PC-3 (cell line): ENCODE measurements at regions not wholly inside any gene's neighbourhood (a gene's known extent, or its start where the extent isn't known, plus 50 kb on each side); places are given as distances from the start of the nearest gene placed in this dataset.

ENCODE experiments used
- ATAC-seq: fragments of 200-7000 bp; cut with Tn5 transposase; 2 replicates; pipeline ENCODE4 v1.9.1; 2020; ENCODE audit warnings: mild to moderate bottlenecking, moderate library complexity
- BruUV-seq: library from RNA; stranded (reverse); fragments of 400-500 nt; replicated peaks from 2 replicates; lab custom pipeline; 2021; lab: Mats Ljungman, UMichigan
- CTCF ChIA-PET: fragments of 300-600 bp; sonication (Branson Sonifier 250); formaldehyde crosslinking; loops from one replicate; lab custom pipeline; 2022; ENCODE audit warnings: antibody characterized with exemption; lab: Charles Lee
- POLR2A ChIA-PET: fragments of 300-600 bp; sonication (Branson Sonifier 250); formaldehyde crosslinking; loops from one replicate; lab custom pipeline; 2022; ENCODE audit warnings: antibody characterized with exemption; ENCODE audit not compliant: unreplicated experiment; lab: Charles Lee
- DNase-seq: peaks from one replicate; pipeline ENCODE4 v3.0.0-alpha.2; 2015
- H2AFZ ChIP-seq: fragments of 300-600 bp; sonication (generic); 2 replicates; pipeline ENCODE4 v1.6.0; 2016; ENCODE audit warnings: antibody characterized with exemption, low read length
- H3F3A ChIP-seq: fragments of 300-600 bp; sonication (generic); one replicate; pipeline ENCODE4 v1.6.0; 2017; ENCODE audit warnings: antibody characterized with exemption, low read length, control low read depth, mild to moderate bottlenecking; ENCODE audit not compliant: unreplicated experiment
- H3K27ac ChIP-seq: fragments of 300-600 bp; sonication (generic); 2 replicates; pipeline ENCODE4 v1.5.1; 2016; ENCODE audit warnings: mild to moderate bottlenecking, low read length
- H3K27me3 ChIP-seq: fragments of 300-600 bp; sonication (generic); 2 replicates; pipeline ENCODE4 v1.6.1; 2016; ENCODE audit warnings: low read length, mixed read lengths
- H3K36me3 ChIP-seq: fragments of 300-600 bp; sonication (generic); 2 replicates; pipeline ENCODE4 v1.6.1; 2016; ENCODE audit warnings: low read depth, mixed run types, low read length, mixed read lengths
- H3K4me1 ChIP-seq: fragments of 300-600 bp; sonication (generic); 2 replicates; pipeline ENCODE4 v1.5.1; 2016; ENCODE audit warnings: low read length; ENCODE audit not compliant: insufficient read depth
- H3K4me2 ChIP-seq: fragments of 300-600 bp; sonication (generic); 2 replicates; pipeline ENCODE4 v1.6.0; 2016; ENCODE audit warnings: low read length
- H3K4me3 ChIP-seq: fragments of 300-600 bp; sonication (generic); 2 replicates; pipeline ENCODE4 v1.5.1; 2016; ENCODE audit warnings: mild to moderate bottlenecking, low read length, mixed read lengths
- H3K79me2 ChIP-seq: fragments of 300-600 bp; sonication (generic); 2 replicates; pipeline ENCODE4 v1.6.1; 2017; ENCODE audit warnings: low read length, mixed read lengths
- H3K9ac ChIP-seq: fragments of 300-600 bp; sonication (generic); 2 replicates; pipeline ENCODE4 v1.6.0; 2016; ENCODE audit warnings: mild to moderate bottlenecking, low read length
- H3K9me2 ChIP-seq: fragments of 300-600 bp; sonication (generic); replicated peaks from 2 replicates; pipeline ENCODE4 v1.6.1; 2016; ENCODE audit warnings: mixed run types, low read length, mixed read lengths
- H3K9me3 ChIP-seq: fragments of 300-600 bp; sonication (generic); 2 replicates; pipeline ENCODE4 v1.6.1; 2016; ENCODE audit warnings: low read length, mixed read lengths
- H4K20me1 ChIP-seq: fragments of 300-600 bp; sonication (generic); 2 replicates; pipeline ENCODE4 v1.6.1; 2016; ENCODE audit warnings: low read length, mixed read lengths
- EZH2 ChIP-seq: fragments of 300-600 bp; sonication (generic); IDR thresholded peaks from one replicate; pipeline ENCODE4 v1.6.1; 2017; ENCODE audit warnings: antibody characterized with exemption, mild to moderate bottlenecking, low read length; ENCODE audit not compliant: unreplicated experiment
- EZH2phosphoT487 ChIP-seq: fragments of 300-600 bp; sonication (generic); IDR thresholded peaks from 2 replicates; pipeline ENCODE4 v1.6.1; 2018; ENCODE audit warnings: mild to moderate bottlenecking, antibody characterized with exemption, low read length, borderline replicate concordance
- intact Hi-C: fragments of 100-400 bp; cut with micrococcal nuclease; formaldehyde crosslinking; loops from 2 replicates; pipeline ENCODE4 v1.9.0; 2023
- TF ChIP-seq, protein P1 (sequence below): fragments of 300-600 bp; sonication (generic); conservative IDR thresholded peaks from 2 replicates; pipeline ENCODE4 v1.5.1; 2017; ENCODE audit warnings: antibody characterized with exemption, low read depth, mild to moderate bottlenecking, low read length

DNA sequence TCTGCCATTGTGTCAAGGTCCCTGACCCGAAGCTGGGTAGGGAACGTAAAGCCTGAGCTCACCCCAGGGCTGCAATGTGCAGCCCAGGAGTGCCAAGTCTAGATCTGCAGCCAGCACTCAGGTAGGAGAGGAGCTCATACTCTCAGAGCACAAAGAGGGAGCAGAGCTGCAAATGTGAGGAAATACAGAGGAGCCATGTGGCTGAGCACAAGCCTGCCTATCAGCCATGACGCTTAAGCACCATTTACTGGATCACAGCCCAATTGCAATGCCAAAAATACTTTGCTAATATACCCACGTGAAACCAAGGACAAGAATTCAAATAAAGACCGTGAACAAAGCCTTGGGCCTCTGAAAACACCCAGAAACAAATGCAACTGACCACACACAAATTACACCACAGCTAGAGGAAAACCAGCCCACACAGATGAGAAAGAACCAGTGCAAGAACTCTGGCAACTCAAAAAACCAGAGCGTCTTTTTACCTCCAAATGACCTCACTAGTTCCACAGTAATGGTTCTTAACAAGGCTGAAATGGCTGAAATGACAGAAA is 69.0 kb upstream of the HPF1 start:
- Histone ChIP-seq H4K20me1 (no peaks in the 10 kb centered on the region), H3F3A (no peaks in the 10 kb centered on the region), H3K9ac (no peak overlapping the region), H3K4me2 (no peak overlapping the region), H2AFZ (no peak overlapping the region), H3K4me3 (no peak overlapping the region), H3K9me3 (no peaks in the 10 kb centered on the region), H3K36me3 (no peaks in the 10 kb centered on the region), H3K9me2 (no peaks in the 10 kb centered on the region), H3K4me1 (no peaks in the 10 kb centered on the region), H3K27ac (no peak overlapping the region), H3K79me2 (no peaks in the 10 kb centered on the region), H3K27me3 (no peaks in the 10 kb centered on the region)
- POLR2A ChIA-PET: no interaction called here
- DNase-seq: no peak
- TF ChIP-seq EZH2 (no peak), EZH2phosphoT487 (no peak)
- TF ChIP-seq, protein P1, sequence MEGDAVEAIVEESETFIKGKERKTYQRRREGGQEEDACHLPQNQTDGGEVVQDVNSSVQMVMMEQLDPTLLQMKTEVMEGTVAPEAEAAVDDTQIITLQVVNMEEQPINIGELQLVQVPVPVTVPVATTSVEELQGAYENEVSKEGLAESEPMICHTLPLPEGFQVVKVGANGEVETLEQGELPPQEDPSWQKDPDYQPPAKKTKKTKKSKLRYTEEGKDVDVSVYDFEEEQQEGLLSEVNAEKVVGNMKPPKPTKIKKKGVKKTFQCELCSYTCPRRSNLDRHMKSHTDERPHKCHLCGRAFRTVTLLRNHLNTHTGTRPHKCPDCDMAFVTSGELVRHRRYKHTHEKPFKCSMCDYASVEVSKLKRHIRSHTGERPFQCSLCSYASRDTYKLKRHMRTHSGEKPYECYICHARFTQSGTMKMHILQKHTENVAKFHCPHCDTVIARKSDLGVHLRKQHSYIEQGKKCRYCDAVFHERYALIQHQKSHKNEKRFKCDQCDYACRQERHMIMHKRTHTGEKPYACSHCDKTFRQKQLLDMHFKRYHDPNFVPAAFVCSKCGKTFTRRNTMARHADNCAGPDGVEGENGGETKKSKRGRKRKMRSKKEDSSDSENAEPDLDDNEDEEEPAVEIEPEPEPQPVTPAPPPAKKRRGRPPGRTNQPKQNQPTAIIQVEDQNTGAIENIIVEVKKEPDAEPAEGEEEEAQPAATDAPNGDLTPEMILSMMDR: no peak
- no TSS peak for BruUV-seq
- CTCF ChIA-PET: no interaction called here
- ATAC-seq: no peak
- intact Hi-C loops: no loop called here

DNA sequence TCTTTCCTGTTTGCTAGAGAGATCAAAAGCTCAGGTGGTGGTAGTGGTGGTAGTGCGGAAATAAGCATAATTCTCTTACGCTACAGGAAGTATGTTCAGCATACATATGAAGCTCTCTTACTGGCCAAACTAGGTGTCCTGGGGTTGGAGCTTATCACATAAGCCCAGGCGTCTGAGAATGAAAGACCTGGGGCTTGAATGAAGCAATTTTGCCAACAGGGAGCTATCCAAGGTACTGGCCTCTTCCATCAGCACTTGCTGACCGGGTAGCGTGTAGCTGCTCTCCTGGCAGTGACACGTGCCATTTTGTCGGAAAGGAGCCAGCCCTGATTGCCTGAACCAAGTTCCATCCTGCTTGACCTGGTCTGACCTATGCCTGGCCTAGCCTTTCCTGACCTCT is 65.9 kb upstream of the HPF1 start:
- H3F3A ChIP-seq: no peaks in the 10 kb centered on the region
- H3K9me2 ChIP-seq: no peaks in the 10 kb centered on the region
- no peaks in the 10 kb centered on the region for H3K36me3 ChIP-seq
- H3K79me2 ChIP-seq: no peaks in the 10 kb centered on the region
- POLR2A ChIA-PET: no interaction called here
- no peak overlapping the region for H2AFZ ChIP-seq
- CTCF ChIA-PET: interaction anchor here (0.6 kb wide), 1 partner anchor 18 kb away, joined by 11 read pairs; no protein-coding TSS in a partner anchor
- H3K4me1 ChIP-seq: no peaks in the 10 kb centered on the region
- H3K9ac ChIP-seq: no peak overlapping the region
- DNase-seq (peak; percentile 60), ATAC-seq (peak; percentile 40)
- BruUV-seq: no TSS peak
- no peak overlapping the region for H3K4me3 ChIP-seq
- no peaks in the 10 kb centered on the region for H3K27me3 ChIP-seq
- H3K4me2 ChIP-seq: no peak overlapping the region
- H3K27ac ChIP-seq: no peak overlapping the region
- intact Hi-C loops: no loop called here
- no peaks in the 10 kb centered on the region for H4K20me1 ChIP-seq
- no peaks in the 10 kb centered on the region for H3K9me3 ChIP-seq
- TF ChIP-seq, protein P1: no peak
- TF ChIP-seq EZH2phosphoT487 (no peak), EZH2 (no peak)

DNA sequence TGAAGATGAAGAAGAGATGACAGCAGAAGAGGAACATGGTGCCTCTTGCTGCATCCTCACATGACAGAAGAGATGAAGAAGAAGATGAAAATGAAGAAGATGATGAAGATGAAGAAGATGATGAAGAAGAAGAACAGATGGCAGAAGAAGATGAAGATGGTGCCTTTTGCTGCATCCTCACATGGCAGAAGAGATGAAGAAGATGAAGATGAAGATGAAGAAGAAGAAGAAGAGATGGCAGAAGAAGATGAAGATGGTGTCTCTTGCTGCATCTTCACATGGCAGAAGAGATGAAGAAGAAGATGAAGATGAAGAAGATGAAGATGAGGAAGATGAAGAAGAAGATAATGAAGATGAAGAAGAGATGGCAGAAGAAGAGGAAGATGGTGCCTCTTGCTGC is 63.7 kb upstream of the HPF1 start:
- no peaks in the 10 kb centered on the region for H3K36me3 ChIP-seq
- H3K4me2 ChIP-seq: no peak overlapping the region
- H3F3A ChIP-seq: no peaks in the 10 kb centered on the region
- no peak overlapping the region for H2AFZ ChIP-seq
- no peaks in the 10 kb centered on the region for H3K9me3 ChIP-seq
- BruUV-seq: no TSS peak
- DNase-seq (no peak), ATAC-seq (no peak)
- H3K4me3 ChIP-seq: no peak overlapping the region
- H3K79me2 ChIP-seq: no peaks in the 10 kb centered on the region
- POLR2A ChIA-PET: no interaction called here
- TF ChIP-seq, protein P1: no peak
- TF ChIP-seq EZH2: no peak
- no peak for TF ChIP-seq EZH2phosphoT487
- H4K20me1 ChIP-seq: no peaks in the 10 kb centered on the region
- H3K9me2 ChIP-seq: no peaks in the 10 kb centered on the region
- H3K27me3 ChIP-seq: peaks cover 2% of the 10 kb centered on the region; the same call in 1 of the 2 replicates
- CTCF ChIA-PET: no interaction called here
- intact Hi-C loops: no loop called here
- H3K9ac ChIP-seq: no peak overlapping the region
- no peaks in the 10 kb centered on the region for H3K4me1 ChIP-seq
- H3K27ac ChIP-seq: no peak overlapping the region
